ENCODE measurements at regions not wholly inside any gene's neighbourhood (a gene's known extent, or its start where the extent isn't known, plus 50 kb on each side); places are given as distances from the start of the nearest gene placed in this dataset.

DNA sequence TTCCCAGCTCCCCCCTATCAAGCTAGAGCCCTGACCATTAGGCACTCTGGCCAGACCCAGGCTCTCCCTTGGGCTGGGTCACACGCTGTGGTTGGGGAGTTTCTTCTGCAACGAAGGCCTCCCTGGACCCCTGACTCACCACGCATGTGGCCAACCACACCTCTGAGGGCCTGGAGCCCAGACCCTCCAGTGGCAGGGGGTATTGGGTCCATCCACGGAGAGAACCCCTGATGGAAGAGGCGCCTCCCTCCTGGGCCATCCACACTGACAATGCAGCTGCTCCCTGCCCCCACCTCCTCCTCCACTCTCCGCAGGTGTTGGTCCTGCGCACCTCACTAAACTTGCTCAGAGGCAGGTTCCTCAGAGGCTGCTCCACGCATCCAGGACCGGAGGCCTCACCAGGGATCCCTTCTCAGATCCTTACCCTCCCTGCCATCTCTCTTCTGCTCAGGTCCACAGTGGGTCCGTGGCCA lies 125.4 kb downstream of the RNASET2 start:
- Mint-ChIP-seq H3K4me3 (no peak overlapping the region), H3K27ac (no peak overlapping the region)

GRCh38 chr6:166830185-166830890 lies 126.0 kb downstream of the RNASET2 start:
- H3K27me3 Mint-ChIP-seq, result no peaks in the 10 kb centered on the region

More for the DNA sequence above, 125.4 kb downstream of the RNASET2 start:
- no peak for DNase-seq (ENCODE audit: extremely low spot score, unreplicated experiment)
- no peaks in the 10 kb centered on the region for H3K9me3 Mint-ChIP-seq
- H3K4me1 Mint-ChIP-seq (ENCODE audit: unreplicated experiment), result no peaks in the 10 kb centered on the region
- TF ChIP-seq, protein P1, sequence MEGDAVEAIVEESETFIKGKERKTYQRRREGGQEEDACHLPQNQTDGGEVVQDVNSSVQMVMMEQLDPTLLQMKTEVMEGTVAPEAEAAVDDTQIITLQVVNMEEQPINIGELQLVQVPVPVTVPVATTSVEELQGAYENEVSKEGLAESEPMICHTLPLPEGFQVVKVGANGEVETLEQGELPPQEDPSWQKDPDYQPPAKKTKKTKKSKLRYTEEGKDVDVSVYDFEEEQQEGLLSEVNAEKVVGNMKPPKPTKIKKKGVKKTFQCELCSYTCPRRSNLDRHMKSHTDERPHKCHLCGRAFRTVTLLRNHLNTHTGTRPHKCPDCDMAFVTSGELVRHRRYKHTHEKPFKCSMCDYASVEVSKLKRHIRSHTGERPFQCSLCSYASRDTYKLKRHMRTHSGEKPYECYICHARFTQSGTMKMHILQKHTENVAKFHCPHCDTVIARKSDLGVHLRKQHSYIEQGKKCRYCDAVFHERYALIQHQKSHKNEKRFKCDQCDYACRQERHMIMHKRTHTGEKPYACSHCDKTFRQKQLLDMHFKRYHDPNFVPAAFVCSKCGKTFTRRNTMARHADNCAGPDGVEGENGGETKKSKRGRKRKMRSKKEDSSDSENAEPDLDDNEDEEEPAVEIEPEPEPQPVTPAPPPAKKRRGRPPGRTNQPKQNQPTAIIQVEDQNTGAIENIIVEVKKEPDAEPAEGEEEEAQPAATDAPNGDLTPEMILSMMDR (conservative IDR thresholded peaks at IDR 0.05), result no peak
- H3K27me3 Mint-ChIP-seq, result no peaks in the 10 kb centered on the region
- no peaks in the 10 kb centered on the region for H3K36me3 Mint-ChIP-seq

DNA sequence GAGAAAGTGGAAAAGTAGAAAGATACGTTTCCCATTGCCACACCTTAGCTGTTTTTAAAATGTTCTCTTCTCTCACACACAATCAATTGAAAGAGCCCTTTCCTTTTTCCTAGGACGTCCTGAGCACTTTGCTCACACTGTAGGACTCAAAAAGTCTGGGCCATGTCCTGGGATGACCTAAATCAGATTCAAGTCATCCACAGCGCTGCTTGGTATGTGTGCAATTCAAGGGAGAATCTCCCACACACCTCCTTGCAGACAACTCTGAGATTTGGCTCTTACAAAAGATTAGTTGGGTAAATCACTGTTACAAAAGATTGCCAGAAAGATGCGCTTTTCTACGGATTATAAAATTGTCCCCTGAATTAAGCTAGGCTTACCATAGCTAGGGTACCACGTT lies 130.1 kb downstream of the RNASET2 start:
- no peaks in the 10 kb centered on the region for H3K4me1 Mint-ChIP-seq (ENCODE audit: unreplicated experiment)
- DNase-seq (ENCODE audit: extremely low spot score, unreplicated experiment), result no peak
- TF ChIP-seq, protein P1 (conservative IDR thresholded peaks at IDR 0.05), result no peak
- no peaks in the 10 kb centered on the region for H3K36me3 Mint-ChIP-seq
- H3K27ac Mint-ChIP-seq, result no peak overlapping the region
- no peaks in the 10 kb centered on the region for H3K9me3 Mint-ChIP-seq
- H3K4me3 Mint-ChIP-seq, result no peak overlapping the region
- H3K27me3 Mint-ChIP-seq, result peaks cover 5% of the 10 kb centered on the region

More at GRCh38 chr6:166830185-166830890, 126.0 kb downstream of the RNASET2 start:
- no peaks in the 10 kb centered on the region for H3K4me1 Mint-ChIP-seq (ENCODE audit: unreplicated experiment)
- no peak overlapping the region for H3K4me3 Mint-ChIP-seq
- no peak overlapping the region for H3K27ac Mint-ChIP-seq
- H3K9me3 Mint-ChIP-seq, result no peaks in the 10 kb centered on the region
- TF ChIP-seq, protein P1 (conservative IDR thresholded peaks at IDR 0.05), result no peak
- DNase-seq (ENCODE audit: extremely low spot score, unreplicated experiment), result no peak
- H3K36me3 Mint-ChIP-seq, result no peaks in the 10 kb centered on the region

DNA sequence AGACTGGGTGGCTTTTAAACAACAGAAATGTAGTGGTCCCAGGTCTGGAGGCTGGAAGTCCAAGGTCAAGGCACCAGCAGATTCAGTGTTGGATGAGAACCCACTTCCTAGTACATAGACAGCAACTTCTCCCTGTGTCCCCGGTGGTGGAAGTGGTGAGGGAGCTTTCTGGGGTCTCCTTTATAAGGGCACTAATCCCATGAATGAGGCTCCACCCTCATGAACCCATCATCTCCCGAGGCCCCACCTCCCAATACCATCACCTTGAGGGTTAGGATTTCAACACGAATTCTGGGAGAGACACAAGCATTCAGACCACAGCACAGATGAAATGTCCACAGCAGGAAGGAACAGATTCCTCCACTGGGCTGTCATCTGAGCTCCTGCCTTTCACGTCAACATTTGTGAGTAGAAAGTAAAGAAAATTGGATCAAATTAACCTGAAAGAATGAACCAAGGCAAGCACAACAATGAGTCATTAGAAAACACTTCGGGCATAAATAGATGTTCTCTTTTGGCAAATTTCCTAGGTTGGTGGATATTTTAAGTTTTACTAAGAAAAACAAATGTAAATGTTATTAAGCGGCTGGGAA lies 130.7 kb downstream of the RNASET2 start:
- Mint-ChIP-seq H3K27me3 (peaks cover 5% of the 10 kb centered on the region), H3K4me1 (ENCODE audit: unreplicated experiment) (no peaks in the 10 kb centered on the region), H3K27ac (no peak overlapping the region), H3K9me3 (no peaks in the 10 kb centered on the region), H3K4me3 (no peak overlapping the region), H3K36me3 (no peaks in the 10 kb centered on the region)
- TF ChIP-seq, protein P1 (conservative IDR thresholded peaks at IDR 0.05), result no peak
- no peak for DNase-seq (ENCODE audit: extremely low spot score, unreplicated experiment)

DNA sequence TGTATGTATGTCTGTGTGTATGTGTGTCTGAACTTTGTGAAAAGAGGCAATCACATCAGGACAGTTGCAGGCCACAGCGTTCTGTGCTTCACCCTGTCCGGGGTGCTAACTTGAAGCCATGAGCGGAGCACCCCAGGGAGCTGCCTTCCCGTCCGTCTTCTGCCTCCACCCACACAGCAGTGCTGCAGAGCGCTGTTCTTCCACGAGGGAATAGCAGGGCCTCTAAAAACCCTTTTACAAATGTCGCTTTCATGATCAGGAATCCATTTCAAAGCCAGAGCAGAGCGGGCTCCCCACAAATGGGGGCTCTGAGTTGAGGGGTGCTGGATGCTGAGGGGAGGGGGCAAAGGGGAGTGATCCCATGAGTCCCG lies 131.5 kb downstream of the RNASET2 start:
- TF ChIP-seq, protein P1 (conservative IDR thresholded peaks at IDR 0.05), result no peak
- DNase-seq (ENCODE audit: extremely low spot score, unreplicated experiment), result no peak
- Mint-ChIP-seq H3K4me1 (ENCODE audit: unreplicated experiment) (no peaks in the 10 kb centered on the region), H3K4me3 (no peak overlapping the region), H3K27ac (no peak overlapping the region), H3K36me3 (no peaks in the 10 kb centered on the region), H3K9me3 (no peaks in the 10 kb centered on the region), H3K27me3 (peaks cover 5% of the 10 kb centered on the region)
